Activated naive CD4-positive, alpha-beta T cell treated with Interleukin-2 at 50 U/mL for 16 hours (primary cell): ENCODE measurements at regions not wholly inside any gene's neighbourhood (a gene's known extent, or its start where the extent isn't known, plus 50 kb on each side); places are given as distances from the start of the nearest gene placed in this dataset.

Source experiments
- DNase-seq: peaks from one replicate; pipeline ENCODE4 v3.0.0-alpha.2; 2020

DNA sequence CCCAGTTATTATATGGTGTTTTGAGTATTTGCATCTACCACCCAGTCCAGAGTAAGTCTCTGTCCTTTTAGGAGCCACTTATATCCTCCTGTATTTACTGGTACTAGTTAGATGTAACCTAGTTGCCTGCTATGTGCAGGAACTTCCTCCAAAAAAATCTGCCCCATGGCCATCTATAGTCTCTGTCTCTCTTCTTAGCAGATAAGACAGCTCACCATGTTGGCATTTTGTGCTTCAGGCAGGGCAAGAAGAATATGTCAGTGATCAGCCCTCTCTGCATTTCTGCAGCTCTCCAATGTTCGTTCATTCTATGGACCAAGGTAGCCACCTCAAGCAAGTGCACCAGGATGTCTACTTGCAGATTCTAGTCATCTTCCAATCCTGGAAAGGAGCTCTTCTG is 446.5 kb downstream of the TLE1 start:
- DNase-seq: no peak

DNA sequence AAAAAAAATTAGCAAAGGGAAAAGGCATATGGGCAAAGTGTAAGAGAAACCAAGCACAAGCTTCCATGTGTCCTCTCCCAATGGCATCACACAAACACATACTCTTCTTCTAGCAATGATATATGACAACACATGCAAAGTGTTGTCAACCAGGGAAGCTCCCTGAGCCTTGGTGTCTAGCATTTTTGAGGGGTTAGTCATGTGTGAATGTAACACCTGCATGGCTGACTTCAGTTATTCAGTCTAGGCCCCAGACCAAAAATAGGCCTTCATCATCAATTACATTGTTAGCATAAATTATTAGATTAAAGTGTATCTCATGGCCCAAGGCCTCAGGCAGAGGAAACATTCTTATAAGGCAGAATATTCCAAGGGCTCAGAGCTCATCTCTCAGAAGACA is 450.0 kb downstream of the TLE1 start:
- DNase-seq: no peak

DNA sequence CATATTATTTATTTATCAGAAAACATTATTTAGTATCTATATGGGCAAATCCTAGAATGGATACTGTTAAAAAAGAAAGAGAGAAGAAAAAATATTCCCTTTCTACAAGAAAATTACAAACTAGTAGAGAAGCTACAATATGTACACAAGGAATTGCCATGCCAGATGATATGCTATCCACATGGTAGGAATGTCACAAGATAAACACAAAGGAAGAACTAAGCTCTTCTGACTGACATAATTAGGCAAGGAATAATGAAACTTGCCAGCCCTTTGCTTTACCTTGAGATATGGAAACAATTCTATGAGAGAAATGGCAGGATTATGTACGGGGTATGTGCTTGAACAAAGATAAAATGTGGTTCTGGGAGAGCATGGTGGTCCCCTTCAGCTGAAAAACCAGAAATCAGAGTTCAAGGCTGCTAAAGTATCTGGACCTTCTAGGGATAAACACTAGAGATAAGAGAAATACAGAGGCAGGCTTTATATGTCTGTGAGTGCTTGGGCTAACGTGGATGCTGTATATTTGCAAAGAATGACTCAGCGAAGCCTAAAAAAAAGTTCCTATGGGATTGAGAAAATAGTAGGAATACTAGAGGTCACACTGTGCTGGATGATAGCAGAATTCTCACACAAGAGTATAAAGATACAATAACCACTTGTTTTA is 451.6 kb downstream of the TLE1 start:
- no peak for DNase-seq

DNA sequence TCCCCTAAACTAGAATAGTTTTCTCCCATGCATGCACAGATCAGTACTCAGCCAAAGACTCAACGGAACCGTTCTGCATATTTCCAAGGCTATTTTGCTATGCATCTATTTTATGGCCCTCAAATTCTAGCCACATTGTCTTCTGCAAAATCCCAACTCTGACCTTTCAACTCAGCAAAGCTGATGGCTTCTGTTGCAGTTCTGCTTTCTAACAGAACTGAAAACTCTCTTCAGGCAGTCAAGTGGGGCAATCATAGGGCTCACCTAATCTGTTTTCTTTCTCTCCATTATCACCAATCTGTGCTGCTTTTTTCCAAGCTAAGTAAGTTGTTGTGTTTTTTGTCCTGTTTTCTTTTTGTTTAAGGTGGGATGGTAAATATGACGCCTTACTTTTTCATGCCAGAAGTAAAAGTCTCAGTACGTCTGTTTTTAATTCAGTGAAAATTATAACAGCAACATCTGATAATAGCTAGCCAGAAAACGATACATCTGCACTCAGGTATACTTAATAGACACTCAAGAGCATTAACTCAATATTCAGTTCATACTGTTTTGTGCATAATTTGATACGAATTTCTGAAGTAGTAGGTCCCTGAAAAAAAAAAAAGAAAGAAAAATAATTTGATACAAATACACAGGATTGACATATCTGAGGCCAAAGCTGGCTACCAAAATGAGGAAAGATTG is 454.3 kb downstream of the TLE1 start:
- DNase-seq: no peak

DNA sequence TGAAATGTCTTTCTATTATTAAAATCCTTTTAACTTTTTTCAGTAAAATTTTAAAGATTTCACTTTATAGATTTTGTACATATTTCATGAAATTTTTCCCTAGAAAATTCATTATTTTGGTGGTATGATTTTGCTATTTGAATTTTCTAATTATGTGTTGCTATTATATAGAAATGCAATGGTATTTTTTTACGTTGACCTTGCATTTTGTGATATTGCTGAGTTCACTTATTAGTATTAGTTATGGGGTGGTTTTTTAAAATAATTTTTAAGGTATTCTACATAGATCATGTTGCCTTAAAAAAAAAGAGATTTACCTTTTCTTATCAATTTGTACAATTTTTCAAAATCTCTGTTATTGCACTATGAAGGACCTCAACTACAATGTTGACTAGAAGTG is 458.3 kb downstream of the TLE1 start:
- DNase-seq: no peak

DNA sequence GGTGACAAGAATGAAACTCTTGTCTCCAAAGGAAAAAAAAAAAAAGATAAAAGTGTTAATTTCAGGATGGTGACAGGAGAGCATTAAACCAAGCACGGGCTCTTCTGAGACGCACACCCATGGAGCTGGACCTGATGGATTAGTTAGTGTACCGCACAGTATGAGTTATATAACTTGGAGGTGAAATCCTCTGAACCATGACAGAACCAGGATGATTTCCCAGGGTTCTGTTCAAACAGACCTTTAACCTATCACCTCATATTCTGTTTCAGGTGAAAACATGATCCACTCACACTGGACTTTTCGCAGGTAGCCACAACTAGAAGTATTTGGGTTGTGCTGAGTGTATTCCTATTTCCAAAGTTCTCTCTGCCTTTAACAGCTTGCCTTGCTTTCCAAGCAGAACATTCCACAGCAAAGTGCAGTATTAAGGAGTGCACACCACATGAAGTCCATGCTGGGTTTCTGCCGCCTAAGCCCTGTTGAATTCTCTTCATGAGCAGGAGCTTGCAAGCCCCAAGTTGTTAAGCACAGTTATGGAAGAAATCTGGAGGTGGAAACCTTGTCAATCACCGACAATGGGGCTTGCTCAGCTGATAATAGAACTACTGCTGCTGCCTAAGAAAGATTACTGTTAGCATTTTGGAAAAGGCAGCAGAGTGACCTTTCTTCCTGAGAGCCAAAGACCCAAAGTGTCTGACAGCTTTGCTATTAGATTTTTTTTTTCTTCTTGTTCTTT is 461.7 kb downstream of the TLE1 start:
- DNase-seq: no peak

DNA sequence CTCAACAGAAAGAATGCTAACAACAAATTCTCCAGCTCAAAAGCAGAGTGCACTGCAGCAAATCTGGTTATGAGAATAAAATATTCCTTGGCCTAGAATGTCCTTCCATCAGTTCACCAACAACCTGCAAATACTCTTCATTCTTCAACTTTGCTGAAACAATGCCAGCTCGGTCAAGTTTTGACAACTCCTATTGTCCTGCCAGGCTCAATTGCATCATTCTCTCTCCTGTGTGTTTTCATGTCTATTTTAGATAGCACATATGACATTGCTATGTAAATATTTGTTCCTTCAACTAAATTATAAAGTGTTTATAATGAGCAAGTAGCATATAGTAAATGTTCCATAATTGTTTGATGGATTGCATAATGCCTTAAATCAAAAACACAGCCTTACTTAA is 463.8 kb downstream of the TLE1 start:
- DNase-seq: no peak

DNA sequence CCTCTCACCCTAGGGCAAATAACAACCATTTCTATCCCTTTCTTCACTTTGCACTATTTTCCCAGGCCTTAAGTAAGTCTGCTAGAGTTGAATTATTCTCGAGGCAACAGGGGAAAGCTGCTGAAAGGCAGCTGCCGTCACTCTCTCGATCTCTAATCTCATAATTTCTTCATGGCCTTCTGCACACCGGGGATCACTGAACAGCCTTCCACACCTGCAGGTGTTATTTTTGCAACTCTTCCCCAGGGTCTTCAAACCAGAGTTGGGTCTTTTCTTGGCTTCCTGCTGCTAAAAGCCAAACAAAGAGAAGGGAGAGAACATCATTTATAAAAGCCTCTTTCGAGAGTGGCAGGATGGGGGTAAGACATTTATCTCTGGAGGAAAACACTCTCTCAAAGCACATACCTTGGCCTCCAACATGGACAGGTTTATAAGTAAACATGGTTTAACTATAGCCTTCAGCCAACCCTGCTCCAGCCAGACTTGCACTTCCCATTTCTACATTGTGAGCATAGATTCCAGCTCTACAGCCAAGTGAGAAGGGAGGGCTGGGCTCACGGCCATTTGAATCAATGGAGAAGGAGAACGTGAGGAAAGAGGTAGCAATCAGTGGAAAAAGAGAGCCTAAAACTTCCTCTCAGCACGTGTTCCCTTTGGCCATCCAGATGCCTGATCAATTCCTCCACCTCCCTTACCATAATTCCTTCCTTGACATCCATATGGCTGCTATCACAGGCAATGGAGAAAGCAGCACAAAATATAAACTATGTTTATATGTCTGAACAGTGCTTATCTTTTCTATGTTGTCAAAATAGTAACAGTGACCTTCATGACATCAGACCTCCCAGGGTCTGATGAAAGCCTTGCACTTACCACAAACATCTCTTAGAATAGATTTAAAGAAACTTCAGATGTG is 464.9 kb downstream of the TLE1 start:
- DNase-seq: no peak

DNA sequence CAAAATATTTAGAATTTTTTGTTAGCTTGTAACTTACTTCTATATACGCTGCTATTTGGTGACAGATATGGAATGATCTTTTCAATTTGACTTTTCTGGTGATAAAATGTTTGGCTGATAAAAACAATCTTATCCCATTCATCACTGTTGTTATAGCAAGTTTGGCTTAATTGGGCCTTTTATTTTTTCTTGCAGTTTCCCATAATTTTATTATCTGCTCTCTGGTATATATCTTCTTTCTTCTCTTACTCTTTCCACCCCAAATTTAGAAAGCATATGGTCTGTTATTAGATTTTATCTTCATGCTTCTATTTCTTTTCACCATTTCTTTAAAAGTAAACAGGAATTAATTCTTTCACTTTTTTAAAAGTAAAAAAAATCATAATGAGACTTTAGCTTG is 474.4 kb downstream of the TLE1 start:
- no peak for DNase-seq

DNA sequence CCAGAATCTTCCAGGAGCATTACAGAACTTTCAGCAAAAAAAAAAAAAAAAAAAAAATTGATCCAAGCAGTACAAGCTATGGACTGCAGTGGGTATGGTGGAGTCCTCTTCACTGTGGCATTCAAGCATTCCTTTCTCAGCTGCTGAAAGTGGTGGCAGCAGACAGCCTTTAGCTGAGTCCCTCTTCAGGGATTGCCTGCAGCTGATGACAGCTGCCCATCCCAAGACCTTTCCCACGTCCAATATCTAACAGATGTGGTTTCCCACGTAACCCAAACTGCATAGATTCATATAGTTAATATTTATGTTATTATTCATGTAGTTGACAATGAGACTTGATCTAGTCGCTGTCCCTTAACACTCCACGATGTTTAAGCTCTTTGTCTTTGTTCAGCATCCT is 475.9 kb downstream of the TLE1 start:
- DNase-seq: no peak

DNA sequence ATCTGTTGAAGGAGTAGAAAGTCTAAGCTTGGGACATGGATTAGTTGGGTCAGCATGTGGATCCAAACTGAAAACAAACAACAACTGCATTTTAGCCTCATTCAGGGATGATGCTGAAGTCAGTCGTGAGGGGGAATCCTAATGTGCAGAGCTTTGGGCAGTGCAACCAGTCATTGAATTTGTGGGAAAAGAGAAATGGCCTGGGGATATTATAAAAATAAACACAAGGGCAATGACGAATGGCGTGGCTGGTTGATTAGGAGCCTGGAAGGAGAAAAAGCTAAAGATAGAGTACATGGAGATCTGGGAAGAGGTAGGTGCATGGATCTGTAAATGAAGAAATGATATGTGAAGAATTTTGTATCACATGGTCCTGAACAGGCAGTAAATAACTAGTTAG is 477.6 kb downstream of the TLE1 start:
- no peak for DNase-seq

DNA sequence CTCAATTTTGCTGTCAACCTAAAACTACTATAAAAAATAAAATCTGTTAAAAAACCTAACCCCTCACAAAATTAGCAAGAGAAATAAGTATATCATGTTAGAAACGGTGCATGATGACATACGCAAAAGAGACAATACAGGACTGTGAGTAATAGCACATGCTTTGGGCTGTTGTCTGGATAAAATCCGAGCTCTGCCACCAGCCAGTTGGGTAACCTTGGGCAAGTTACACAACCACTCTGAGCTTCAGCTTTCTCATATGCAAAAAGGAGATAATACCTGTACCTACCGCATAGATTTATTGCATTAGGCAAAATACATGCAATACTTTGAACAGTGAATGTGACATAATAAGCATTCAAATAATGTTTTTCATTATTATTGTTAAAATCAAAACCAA is 481.7 kb downstream of the TLE1 start:
- no peak for DNase-seq

DNA sequence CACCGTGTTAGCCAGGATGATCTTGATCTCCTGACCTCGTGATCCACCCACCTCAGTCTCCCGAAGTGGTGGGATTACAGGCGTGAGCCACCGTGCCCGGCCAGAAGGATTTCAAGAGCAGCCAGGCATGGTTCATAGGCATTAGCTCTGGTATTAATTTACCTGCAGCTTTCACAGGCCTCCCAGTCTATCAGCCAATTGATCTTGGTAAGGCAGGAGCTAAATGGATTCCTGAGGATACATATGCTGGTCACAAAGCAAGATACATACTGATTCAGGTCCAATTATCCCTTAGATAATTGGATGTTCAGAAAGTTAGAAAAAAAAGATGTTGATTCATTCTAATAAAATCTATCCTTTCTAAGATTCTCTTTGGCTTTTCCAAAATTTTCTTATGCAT is 487.1 kb downstream of the TLE1 start:
- DNase-seq: no peak

DNA sequence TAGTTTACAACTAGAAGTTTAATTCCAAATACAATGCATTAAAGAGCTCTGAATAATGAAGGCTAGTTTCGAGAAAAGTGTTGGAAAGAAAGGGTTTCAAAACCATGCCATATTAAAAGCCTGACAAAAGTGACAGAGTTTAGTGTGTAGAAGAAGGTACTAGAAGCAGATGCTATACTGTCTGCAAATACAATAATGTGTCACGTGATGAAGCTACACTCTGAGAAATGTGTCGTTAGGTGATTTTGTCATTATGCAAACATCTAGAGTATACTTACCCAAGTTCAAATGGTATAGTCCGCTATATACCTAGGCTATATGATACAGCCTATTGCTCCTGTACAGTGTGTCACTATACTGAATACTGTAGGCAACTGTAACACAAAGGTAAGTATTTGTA is 494.1 kb downstream of the TLE1 start:
- no peak for DNase-seq

DNA sequence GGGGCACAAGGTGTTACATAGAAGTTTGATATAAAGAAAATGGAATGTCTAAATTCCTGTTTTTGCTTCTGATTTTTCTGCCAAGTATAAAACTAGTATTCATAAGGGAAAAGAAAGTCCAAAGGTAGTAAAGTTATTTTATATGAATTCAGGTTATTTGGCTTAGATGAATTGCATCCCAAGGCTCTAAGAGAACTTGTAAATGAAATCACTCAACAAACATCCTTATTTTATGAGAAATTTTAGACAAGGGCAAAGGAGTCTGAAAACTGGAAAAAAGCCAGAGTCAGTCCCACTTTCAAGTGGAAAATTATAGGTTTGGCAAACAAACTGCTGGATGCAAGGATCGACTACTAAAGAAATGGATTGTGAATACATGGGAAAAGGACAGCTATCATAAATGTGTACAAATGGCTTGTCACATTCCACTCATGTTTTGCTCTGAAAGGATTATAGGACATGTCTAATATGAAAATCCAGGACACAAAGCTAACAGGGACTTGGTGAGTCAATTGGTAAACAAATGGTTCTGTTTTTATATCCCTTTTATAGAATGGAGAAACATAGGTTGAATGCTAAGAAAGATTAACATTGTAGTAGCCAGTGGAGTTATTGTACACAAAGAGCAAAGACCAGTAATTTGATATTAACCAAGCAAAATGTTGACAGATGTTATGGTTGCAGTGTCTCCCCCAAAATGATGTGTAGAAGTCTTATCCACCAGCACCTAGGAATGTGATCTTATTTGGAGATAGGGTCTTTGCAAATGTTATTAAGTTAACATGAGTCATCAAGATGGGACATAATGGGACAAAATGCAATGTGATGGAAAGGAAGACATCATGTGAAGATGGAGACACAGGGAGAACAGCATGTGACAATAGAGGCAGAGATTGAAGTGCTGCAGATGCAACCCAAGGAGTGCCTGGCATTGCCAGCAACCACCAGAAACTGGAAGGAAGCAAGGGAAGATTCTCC is 495.7 kb downstream of the TLE1 start:
- no peak for DNase-seq

DNA sequence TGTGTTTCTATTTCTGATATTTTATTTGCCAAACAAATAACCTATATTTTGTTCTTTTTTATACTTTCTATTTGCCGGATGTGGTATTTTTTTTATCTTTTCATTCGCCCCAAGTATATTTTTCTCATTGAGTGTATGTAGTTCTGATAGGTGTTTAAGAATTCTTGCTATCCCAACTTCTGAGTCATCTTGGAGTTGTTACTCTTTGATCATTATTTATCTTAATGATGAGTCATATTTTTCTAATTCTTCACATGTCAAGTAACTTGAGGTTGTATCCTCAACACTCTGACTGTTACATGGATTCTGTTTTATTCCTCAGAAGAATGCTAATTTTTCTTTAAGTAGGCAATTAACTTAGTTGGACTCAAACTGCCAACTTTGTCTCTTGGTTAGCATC is 498.1 kb downstream of the TLE1 start:
- DNase-seq: no peak

DNA sequence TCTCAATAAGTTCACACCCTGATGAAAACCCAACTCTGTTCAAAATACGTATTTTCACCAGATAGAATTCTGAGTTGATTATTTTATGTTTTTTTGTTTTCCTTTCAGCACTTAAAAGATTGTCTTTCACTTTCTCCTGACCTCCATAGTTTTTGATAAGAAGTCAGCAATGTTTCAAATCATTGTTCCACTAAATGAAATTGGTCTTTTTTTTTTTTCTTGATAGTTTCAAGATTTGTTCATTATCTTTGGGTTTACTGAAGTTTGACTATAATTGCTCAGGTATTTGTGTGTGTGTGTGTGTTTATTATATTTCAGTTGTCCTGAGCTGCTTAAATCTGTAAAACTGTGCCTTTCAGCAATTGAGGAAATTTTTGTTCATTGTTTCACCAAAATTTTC is 498.7 kb downstream of the TLE1 start:
- DNase-seq: no peak

DNA sequence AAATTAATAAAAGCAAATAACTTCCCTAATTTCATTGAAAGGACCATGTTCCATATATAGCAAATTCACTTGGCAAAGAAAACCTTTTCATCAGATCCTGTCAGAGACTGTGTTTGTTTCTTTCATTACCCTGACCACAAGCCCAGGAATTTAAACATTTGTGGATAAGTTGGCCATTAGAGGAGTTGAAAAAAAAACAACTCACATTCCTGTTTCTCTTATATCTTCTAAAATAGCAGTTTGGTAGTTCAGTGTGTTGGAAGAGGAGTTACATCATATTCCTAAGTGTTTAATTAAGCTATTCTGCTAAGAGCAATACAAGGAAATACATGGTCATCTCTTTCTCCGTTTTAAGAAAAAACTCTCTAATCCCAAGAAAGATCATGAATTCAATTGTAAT is 505.6 kb downstream of the TLE1 start:
- DNase-seq: no peak

DNA sequence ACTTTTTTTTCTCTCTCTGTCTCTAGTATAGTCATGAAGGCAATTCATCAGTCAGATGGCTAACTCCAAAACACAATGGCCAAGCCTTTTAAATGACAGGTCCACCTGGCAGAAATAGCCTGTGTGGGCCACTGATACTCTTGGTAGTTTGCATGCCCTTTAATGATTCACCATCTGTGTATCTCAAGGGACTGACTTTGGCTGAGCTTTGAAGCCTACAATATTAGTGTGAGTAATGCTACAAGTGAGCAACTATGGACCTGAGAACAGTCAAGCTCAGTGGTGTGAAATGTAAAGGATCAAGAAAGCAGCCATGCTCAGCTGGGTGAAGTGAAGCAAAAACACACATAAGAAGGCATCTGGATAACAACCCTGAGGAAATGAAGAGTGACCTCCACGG is 506.9 kb downstream of the TLE1 start:
- no peak for DNase-seq

DNA sequence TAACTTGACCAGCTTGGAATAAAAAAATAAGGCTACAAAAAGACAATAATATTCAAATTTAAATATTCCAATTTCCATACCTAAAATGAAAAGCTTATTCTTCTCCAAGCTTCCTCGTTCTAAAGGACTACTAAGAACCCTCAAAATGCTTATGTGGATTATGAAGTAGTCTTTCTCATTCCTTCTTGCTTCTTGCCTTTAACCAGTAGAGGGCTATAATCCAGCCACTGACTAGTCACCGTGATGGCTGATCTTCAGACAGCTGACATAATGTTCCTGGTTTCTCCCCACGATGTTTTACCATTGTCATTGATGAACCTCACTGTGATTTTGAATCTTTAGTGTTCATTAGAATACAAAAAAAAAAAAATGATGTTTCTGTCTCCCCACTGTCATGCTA is 515.3 kb downstream of the TLE1 start:
- no peak for DNase-seq

DNA sequence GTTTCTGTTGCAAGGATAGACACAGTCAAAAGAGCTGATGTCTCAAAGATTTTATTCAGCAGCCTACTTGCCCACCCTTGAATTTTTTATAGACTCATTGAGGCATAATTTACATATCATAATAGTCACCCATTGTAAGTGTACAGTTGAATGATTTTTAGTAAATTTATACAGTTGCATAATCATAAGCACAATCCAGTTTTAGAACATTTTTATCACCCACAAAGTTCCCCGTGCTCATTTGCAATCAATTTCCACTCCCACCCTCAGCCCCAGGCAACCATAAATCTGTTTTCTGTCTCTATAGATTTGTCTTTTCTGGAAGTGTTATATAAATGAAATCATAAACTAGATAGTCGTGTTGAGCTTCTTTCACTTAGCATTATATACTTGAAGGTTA is 517.7 kb downstream of the TLE1 start:
- no peak for DNase-seq

DNA sequence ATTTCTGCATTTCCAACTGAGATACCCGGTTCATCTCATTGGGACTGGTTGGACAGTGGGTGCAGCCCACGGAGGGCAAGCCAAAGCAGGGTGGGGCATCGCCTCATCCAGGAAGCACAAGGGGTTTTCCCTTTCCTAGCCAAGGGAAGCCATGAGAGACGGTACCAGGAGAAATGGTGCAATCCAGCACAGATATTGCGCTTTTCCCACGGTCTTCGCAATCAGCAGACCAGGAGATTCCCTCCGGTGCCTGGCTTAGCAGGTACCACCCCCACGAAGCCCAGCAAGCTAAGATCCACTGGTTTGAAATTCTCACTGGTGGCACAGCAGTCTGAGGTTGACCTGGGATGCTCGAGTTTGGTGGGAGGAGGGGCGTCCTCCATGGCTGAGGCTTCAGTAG is 527.0 kb downstream of the TLE1 start:
- DNase-seq: no peak
